ENCODE measurements at regions not wholly inside any gene's neighbourhood (a gene's known extent, or its start where the extent isn't known, plus 50 kb on each side); places are given as distances from the start of the nearest gene placed in this dataset.

DNA sequence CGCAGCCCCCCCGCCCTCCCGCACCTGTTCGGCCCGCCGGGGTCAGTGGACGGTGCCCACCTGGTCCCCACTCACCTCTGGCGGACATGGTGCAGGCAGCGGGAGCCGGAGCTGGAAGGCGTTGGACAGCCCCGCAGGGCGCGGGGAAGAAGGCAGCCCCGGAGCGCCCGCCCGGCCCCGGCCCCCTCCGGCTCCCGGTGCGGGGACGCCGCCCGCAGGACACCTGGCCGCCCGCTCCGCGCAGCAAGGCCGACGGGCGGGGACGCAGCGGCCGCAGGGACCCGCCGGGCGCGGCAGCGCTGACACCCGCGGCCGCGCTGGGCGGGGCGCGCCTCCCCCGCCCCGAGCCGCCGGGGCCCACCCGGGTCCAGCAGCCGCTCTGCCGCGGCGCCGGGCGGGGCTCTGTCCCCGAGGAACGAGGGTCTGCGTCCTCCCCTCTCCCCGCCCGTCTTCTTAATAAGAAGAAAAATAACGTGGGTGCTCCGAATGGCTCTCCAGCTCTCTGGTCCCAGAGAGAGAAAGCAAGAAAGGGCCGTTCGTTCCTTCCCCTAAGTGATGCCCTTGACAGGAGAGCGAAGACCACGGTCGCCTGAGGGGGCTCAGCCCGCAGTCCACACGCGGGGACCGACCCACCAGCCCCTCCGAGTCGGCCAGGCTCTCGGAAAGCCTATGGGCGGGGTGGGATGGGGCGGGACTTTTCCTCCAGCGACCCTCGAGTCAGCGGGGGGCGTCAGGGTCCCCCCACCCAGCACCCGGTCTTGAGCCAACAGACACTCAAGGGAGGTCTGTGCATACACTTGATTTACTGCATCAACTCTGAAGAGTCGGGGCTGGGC lies 53.4 kb upstream of the FHIP2A start:
- TF ChIP-seq CHD1 (IDR thresholded peaks at IDR 0.05; ENCODE audit: low read depth, low read length): no peak
- TF ChIP-seq POLR2AphosphoS5 (IDR thresholded peaks at IDR 0.05; ENCODE audit: low read depth, low read length): no peak
- TF ChIP-seq, protein P1, sequence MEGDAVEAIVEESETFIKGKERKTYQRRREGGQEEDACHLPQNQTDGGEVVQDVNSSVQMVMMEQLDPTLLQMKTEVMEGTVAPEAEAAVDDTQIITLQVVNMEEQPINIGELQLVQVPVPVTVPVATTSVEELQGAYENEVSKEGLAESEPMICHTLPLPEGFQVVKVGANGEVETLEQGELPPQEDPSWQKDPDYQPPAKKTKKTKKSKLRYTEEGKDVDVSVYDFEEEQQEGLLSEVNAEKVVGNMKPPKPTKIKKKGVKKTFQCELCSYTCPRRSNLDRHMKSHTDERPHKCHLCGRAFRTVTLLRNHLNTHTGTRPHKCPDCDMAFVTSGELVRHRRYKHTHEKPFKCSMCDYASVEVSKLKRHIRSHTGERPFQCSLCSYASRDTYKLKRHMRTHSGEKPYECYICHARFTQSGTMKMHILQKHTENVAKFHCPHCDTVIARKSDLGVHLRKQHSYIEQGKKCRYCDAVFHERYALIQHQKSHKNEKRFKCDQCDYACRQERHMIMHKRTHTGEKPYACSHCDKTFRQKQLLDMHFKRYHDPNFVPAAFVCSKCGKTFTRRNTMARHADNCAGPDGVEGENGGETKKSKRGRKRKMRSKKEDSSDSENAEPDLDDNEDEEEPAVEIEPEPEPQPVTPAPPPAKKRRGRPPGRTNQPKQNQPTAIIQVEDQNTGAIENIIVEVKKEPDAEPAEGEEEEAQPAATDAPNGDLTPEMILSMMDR (IDR thresholded peaks at IDR 0.05; ENCODE audit: control extremely low read depth in 1 of 3, insufficient read depth in 1 of 3, low read depth in 1 of 3, low read length in 3 of 3): no peak
- TF ChIP-seq CHD2 (IDR thresholded peaks at IDR 0.05; ENCODE audit: low read length): no peak
- TF ChIP-seq SIN3A (conservative IDR thresholded peaks at IDR 0.05 in 1 of 2, IDR thresholded peaks at IDR 0.05 in 1 of 2; ENCODE audit: low read depth in 1 of 2, low read length in 2 of 2): peak in 1 of 2 experiments; percentile 27; a peak in 1 of 4 replicates
- no peak for TF ChIP-seq BCL11A (IDR thresholded peaks at IDR 0.05; ENCODE audit: low read depth in 2 of 2, low read length in 2 of 2)
- TF ChIP-seq RFX5 (IDR thresholded peaks at IDR 0.05; ENCODE audit: borderline replicate concordance, low read depth, low read length): no peak
- TF ChIP-seq, protein P2, sequence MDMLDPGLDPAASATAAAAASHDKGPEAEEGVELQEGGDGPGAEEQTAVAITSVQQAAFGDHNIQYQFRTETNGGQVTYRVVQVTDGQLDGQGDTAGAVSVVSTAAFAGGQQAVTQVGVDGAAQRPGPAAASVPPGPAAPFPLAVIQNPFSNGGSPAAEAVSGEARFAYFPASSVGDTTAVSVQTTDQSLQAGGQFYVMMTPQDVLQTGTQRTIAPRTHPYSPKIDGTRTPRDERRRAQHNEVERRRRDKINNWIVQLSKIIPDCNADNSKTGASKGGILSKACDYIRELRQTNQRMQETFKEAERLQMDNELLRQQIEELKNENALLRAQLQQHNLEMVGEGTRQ (IDR thresholded peaks at IDR 0.05; ENCODE audit: low read length): no peak
- no peak for TF ChIP-seq POLR2A (IDR thresholded peaks at IDR 0.05; ENCODE audit: control extremely low read depth in 1 of 2, low read depth in 2 of 2, low read length in 2 of 2)
